GM18873 (cell line): ENCODE measurements at regions not wholly inside any gene's neighbourhood (a gene's known extent, or its start where the extent isn't known, plus 50 kb on each side); places are given as distances from the start of the nearest gene placed in this dataset.

ENCODE experiments used
- ATAC-seq: cut with Tn5 transposase; IDR thresholded peaks from one replicate; pipeline ENCODE4 v1.9.1; 2021; ENCODE audit warnings: mild to moderate bottlenecking, moderate library complexity, moderate number of reproducible peaks; ENCODE audit not compliant: unreplicated experiment, low FRiP score

DNA sequence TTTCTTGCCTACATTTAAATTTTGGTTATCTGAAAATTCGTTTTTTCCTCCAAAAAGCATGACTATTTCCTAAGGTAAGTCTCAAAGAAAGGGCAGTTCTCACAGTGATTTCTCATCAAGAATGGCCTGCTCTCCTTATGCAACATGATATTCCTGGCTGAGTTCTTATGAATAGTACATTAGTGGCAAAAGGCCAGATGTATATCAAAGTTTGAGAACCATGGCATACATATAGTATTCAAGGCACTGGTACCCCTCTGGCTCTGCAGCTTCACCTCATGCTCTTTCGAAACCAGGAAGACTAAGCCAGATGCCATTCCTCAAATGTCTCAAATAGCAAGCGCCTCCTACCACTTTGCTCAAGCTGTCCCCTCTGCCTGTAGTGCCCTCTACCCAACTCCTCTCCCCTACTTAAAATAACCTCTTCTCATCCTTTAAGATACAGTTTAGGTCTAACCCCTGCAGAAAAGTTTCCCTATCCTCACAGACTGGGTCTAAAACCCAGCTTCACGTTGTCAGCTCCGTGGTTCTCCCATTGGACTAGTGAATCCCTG, 280.3 kb downstream of the HACE1 start:
- ATAC-seq = no peak

DNA sequence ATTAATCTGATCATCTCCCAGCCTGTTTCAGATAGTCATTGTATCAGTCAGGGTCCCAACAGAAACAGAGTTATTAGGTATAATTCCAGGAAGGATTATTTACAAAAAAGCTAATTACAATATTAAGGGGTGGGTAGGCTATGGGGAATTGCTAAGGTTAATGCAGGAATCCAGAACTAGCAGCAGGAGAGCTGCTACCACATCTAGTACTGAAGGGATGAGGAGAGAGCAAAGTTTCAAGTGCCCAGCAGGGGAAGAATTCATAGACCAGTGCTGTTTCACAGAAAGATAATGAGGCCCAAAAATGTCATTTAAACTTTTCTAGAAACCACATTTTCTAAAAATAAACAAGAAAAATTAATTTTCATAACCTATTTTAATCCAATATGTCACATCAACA, 284.2 kb downstream of the HACE1 start:
- ATAC-seq = no peak

DNA sequence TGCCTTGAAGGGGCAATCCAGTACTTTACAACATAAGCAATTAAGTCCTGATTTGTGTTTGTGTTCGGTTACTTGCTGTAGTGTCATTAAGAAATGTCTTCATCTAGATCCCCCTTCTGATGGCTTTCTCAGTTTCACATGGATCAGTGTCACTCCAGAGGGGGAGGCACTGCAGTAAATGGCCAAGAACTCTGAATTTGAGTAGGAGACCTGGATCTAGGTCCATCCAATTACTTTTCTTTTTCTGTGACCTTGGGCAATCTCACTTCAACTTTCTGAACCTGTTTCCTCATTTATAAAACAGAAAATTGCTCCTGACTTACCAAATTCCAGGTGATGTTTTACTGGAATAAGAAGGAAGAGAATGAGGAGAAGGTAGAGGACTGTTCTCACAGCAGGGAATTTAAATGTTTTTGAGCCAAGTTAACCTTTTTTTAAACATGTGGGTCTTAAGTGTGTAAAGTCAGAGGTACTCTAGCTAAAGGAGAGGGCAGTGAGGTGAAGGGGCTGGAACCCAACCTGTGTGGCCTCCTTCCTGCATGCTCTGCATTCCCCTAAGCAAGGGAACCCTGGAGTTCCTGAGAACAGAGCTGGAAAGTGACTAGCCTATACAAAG, 285.5 kb downstream of the HACE1 start:
- no peak for ATAC-seq

DNA sequence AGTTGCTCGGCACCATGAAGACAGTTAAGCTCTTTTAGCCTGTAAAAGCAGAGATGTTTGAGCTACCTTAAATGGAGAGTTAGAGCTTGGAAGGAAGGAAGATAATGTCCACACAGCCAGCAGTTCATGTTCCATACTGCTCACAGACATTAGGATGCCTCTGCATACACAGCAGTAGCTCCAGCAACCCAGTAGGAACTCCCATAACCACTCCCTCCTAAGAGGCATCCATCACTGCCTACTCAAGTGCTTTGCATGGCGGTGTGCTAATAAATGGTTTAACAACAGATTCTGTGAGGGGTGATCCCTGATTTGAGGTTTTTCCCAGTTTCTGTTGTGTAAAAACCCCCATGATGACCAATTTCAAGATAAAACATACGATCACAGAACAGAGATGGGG, 286.4 kb downstream of the HACE1 start:
- no peak for ATAC-seq

DNA sequence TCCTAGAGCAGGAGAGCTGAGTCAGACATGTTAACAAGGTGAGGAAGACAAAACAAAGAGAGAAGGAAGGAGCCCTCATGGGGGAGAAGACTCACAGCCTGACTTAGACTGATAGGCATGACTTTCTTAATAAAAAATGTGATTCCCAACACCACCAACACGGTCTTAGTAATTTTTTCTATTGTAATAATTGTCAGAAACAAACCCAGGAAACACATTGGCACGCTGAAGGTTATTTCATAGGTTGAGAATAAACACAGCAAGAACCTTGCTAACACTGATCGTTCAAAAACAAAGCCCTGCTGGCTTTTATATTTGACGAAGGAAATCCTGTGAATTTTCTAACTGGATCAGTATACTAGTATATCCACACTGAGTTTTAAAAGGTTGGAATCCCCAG, 286.8 kb downstream of the HACE1 start:
- ATAC-seq = no peak

DNA sequence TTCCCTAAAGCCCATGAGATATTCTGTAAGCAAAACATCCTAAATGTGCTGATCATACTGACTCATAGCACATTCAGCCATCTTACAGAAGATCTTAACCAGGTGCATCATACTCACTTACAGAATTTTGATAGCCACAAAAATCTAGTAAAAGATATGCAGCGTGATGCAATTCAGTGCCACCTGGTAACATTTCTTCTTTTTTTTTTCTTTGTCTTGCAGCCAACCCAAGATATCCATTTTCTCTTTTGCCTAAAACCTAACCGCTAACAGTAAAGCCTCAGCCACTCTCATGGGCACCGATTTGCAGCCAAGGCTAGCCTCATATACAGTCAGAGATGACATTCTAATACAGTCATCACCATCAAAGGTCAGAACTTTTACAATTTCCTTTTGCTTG, 293.3 kb downstream of the HACE1 start:
- ATAC-seq = no peak

DNA sequence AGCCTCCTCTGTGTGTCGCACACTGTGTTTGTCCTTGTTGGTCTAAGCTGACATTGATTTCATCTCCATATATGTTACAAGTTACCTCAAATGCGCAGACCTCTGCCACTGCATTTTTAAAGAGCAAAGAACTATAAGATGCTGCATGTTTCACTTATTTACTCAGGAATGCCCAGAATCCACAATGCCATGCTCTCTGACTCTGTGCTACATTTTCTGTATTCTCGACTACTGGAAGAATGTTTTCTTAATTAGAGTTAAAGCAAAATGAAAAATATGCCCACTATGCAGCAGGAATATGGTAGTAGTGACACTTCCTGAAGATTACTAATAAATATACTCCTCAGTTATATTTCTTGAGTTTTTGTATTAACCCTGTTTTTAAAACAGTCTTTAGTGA, 296.4 kb downstream of the HACE1 start:
- no peak for ATAC-seq

DNA sequence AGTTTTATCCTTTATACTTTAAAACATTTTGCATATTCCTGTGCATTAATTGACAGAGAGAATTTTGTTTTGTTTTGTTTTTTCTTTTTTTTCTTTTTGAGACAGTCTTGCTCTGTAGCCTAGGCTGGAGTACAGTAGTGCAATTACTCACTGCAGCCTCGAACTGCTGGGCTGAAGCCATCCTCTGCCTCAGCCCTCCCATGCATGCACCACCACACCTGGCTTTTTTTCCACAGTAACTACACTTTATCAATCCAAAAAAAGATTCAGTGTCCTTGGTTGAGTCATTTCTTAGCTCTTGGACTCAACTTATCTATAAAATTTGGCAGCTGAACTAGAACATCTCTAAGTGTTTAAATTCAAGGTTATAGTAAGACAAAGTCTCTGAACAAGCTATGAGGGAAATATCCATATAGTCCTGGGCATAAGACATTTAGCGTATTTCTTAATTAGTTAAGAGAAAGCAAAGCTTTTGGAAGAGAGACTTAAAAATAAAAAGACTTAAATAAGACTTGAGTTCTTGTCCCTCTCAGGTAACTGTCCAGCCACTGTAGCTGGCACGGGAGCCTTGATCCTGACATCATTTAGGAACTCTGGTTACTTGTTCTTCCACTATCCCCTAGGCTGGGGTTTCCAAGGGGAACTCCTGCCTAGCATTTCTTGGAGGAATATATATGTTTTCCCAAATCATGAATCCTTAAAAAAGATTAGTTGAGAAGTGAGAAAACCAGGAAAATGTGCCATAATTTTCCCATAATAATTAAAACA, 300.1 kb downstream of the HACE1 start:
- ATAC-seq = no peak

DNA sequence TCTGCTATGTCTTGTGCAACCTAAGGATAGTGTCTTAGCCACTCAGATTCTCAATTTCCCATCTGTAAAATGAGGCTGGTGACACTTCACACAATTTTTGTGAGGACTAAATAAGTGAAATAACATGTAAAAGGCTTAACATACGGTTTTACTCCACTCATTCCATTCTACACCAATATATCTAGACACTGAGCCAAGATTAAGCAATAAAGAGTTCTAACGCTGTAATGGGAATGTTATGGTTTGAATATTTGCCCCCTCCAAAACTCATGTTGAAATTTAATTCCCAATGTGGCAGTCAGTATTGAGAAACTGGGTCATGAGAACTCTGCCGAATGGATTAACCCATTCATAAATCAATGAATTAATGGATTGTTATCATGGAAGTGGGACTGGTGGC, 301.0 kb downstream of the HACE1 start:
- ATAC-seq = no peak

DNA sequence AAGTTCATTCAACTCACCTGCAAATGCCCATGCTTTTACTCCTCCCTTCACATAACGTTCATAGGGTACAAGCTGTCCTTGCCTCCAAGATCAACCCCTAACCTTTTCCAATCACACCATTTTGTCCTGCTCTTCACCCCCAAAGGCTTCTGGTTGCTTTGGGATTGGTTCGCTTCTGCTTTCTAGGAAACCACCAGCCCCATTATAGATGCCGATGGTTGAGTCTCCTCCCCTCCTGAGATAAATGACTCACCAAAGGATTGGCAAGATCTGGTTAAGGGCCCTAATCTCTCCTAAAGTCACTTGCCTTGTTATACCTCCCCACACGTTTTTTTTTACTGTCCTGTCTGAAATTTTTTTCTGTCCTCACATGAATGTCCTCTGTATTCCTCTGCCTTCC, 311.4 kb downstream of the HACE1 start:
- no peak for ATAC-seq

DNA sequence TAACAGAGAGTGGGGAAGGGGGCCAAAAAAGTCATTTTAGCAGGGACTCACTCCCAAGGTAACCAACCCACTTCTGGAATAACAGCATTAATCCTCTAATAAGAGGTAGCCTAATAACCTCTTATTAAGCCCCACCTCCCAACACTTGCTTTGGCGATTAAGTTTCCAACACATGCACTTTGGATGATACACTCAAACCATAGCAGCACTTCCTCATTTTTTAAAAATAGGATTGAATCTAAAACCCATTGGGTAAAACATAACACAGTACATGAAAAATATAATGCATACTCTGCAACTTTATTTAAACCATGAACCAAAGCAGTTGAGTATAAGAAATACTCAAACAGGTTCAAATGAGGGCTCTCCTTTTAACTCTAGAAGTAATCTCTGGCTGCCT, 318.3 kb downstream of the HACE1 start:
- no peak for ATAC-seq

DNA sequence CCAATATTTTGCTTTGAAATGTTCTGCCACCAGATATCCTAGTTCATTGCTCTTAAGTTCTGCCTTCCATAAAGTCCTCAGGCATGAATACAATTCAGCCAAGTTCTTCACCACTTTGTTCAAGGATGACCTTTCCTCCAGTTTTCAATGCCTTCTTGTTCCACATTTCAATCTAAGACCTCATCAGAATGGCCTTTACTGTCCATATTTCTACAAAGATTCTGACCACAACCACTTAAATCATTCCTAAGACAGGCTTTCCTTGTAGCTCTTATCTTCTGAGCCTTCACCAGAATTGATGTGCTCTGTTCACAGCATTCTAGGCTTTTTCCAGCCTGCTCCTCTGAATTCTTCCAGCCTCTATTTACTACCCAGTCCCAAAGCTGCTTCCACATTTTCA, 319.0 kb downstream of the HACE1 start:
- no peak for ATAC-seq

DNA sequence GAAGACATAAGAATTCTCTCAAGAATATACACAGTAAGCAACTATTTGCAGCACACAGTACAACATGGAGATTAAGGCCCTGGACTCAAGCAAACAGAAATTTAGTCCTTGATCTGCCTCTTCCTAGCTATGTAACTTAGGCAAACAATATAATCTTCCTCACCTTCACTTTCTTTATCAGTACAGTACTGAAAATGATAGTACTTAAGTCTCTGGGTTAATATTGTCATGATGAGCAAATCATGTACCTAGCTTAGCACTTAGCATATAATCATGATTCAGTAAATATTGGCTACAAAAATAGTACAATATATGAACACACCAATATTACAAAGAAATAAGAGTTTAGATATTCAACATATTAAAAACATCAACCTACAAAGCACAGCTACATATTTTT, 320.5 kb downstream of the HACE1 start:
- no peak for ATAC-seq

DNA sequence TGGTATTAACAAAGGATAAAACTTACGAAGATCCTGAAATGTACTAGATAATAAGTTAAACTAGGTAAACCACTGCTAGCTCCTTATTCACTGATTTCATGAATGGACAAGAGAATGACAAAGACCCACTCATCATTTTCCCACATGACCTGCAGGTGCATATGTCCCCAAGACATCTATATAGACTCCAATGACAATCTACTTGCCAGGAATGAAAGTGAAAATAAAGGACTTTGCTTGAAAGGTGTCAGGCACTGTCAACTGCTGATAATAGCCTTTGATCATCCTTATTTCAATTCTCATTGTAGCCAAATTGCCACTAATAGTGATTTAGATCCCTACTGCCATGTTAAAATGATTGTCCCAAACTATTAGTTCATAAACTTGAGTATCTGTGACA, 321.8 kb downstream of the HACE1 start:
- ATAC-seq = no peak

DNA sequence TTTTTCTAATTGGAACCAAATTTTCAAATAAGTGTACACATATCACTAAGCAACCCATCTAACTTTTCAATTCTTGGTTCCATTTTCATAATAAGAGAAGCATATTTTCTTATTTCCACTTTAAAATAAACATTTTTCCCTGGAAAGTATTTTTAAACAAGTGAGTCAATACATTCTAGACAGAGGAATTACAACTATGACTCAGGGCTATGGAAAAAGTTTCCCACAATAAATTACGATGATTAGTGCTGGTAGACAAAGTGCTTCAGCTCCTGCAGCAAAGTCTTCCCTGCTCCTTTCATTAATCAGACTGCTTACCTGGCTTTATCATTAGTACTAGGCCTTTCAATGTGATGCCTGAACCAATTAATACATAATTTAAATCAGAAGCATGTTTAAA, 322.5 kb downstream of the HACE1 start:
- no peak for ATAC-seq

DNA sequence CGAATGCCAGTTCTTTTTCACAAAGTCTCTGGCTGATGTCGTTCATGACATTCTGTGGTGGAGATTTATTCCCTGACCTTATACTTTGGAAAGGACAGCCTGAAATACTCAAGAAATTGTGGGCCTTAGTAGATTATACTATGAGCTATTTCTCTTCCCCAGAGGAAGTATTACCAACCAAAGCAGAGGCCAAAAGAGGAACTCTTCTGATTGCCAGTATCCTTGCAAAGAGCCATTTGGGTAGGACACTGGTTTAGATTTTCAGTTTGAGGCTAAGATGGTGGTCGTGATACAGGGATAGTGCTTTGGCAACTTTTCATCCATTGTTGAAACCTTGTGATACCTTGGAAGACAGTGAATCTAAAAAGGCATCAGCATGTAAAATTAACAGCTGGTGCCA, 327.3 kb downstream of the HACE1 start:
- ATAC-seq = no peak

DNA sequence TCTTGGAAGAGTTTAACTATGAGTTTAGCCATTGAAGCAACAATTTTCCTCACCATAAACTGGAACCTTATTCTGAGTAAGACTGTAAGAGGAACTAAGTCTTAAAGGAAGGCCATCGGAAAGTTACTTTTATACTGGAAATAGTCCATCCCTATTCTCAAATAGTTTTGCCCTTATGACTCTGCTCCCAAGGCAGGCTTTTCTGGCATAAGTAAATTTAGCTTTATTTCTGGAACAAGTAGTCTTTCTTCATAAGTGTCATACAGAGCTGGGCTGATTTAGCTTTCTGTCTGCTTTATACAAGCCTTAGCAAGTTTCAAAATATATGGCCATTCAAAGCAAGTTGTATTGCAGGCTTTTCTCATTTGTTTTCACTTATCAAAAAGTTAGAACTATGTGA, 328.1 kb downstream of the HACE1 start:
- ATAC-seq = no peak

DNA sequence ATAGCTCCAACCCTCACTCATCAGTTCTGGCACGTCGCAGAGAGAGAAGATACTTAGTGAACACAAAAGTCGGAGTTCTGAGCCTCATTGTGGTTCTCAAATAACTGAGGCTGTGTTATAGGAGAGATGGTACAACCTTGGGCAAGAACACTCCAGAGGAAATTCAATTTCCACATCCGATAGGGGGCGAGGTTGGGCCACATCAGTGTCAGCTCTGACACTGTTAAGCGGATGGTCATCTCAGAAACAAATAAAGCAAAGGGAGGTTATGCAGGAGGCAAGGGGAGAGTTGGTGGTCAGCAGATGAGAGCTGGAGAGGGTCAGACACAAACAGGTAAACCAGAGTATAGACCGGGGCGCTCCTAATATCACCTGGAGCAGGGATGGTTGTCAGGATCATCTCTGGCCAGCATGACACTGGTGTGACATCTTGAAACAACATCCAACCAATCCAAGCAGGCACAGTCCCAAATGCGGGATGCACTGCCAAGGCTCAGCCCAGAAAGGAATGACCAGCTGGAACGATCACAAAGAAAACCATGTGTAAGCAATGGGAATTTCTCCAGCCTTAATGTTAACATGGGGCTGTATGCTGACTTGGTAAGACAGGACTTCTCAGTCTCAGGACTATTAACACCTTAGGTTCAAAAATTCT, 331.8 kb downstream of the HACE1 start:
- ATAC-seq = no peak

DNA sequence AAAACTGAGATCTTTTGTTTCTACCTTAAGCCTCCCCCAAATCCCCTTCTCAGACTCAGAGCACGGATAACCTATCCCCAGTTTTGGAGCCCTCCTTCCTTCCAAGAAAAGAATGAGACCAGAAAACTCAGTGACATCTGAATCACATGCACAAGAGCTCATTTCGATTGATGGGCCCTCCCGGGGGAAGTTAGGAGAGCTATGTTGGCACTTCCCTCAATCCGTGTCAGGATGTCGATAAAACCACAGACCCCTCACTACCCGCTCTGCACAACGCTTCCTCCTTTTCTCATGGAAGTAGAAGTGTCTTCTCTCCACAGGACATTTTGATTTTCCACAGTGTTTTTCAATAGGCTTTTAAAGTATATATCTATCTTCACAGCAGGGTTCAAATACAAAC, 332.4 kb downstream of the HACE1 start:
- no peak for ATAC-seq

DNA sequence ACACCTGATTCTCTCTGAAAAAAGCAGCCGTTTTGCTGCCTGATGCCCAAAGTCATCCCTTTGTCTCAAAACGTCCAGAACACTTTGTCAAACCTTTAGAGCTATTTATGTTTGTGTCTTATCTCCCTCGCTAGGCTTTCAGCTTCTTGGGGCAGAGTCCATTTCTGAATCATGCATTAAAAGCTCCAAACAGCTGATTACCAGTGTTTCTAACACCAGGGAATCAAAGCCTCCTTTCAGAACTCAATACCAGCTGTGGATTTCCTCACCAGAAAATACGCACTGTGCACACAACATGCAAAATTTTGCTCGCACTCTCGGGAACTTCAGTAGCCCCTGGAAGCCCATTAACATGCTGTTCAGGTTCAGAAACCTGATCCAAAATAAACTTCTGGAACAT, 333.3 kb downstream of the HACE1 start:
- no peak for ATAC-seq

DNA sequence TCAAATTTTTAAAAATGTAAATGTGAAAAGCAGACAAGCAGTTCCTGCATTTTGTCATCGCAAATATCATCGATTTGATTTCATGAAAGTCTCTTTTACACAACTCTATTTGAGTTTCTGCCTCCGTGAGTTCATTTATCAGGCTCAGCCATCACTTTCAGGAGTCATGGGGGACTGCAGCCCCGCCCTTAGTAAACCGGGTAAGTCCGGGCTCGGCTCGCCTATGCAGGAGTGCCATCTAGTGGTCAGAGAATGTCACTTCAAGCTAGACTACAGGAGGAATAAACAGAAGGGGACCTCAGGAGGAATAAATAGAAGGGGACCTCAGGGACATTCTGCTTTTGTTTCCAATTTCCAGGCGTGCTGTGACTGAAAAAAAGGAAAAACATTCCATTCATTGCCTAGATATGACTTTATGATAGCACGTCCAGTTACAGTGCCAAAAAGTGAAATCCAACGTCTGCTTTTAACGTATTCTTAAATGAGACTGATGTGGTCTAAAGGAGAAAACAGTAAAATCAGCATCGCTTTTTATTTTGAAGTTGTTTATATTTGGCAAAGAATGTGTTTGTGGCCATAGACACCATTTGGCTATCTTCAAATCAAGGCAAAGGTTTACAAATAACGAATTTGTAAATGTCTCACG, 333.9 kb downstream of the HACE1 start:
- peak; percentile 97 for ATAC-seq
